HG03060 (cell line): ENCODE measurements at regions not wholly inside any gene's neighbourhood (a gene's known extent, or its start where the extent isn't known, plus 50 kb on each side); places are given as distances from the start of the nearest gene placed in this dataset.
"Not testable (repeated sequence)": the region's sequence is repeated elsewhere in the genome, so short reads cannot be mapped to it uniquely, and the experiment has no call there.

Source experiments
- ATAC-seq: cut with Tn5 transposase; IDR thresholded peaks from one replicate; pipeline ENCODE4 v1.9.1; 2021; ENCODE audit warnings: low read depth, moderate number of reproducible peaks; ENCODE audit not compliant: unreplicated experiment

DNA sequence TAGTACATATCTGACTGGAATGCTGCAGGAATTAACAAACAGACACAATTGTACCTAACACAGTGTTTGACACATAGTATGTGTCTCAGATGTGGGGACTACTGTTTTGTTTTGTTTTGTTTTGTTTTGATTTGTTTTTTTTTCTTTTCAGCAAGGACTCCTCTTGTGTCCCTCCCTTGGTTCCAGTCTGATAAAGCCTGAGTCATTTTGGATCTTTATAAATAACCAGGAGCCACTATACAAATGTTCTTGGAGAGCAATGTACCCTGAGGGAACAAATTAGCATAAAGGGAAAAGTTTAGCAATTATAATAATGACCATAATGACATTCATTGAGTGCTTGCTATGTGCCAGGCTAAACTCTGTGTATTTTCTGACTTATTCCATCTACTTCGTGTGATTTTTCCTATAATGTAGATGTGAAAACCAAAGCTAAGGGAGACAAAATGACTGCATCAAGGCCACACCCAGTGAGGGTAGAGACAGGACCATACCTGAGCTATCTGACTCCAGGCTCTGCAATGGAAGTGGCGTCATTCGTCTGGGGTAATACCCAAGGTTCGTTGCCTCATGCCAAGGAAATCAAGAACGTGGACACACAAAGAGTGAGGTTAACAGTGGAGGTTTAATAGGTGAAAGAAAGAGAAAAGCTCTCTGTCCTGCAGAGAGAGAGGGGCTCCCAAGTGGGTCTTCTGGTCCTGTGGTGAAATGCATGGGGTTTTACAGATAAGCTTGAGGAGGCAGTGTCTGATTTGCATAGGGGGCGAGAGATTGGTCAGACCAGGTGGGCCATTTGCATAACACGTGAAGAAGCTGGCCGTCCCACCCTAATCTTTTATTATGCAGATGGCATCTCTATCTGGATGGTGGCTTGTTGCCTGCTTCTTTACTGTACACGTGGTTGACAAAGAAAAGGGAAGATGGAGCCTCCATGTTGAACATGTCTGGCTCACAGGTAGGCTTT is 285.5 kb upstream of the SFSWAP start:
- no peak for ATAC-seq

DNA sequence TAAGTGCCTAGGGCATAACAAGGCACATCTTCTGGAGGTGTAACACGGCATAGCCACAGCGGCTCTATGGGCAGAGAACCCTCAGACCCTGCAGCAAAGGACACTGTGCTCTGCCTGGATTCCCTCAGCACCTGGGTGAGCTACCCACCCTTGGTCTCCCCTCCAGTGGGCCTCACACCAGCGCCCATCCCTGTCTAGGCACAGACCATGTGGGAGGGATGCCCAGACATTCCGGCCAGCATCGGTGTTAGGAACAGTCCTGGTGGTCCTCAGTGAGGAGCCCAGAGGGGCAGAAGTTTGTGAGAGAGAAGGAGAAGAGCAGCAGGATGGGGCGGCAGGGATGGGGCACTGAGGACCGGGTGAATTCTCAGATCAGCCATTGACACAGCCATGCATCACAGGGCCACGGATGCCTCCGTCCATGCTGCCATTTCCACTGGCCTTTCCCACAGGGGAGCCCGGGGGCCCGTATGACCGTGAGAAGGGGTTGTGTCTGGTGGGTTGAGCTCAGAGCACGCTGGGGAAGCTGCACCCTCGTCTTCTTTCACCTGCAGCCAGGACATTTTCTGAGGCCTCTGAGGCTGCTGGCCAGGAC is 282.7 kb upstream of the SFSWAP start:
- no peak for ATAC-seq

DNA sequence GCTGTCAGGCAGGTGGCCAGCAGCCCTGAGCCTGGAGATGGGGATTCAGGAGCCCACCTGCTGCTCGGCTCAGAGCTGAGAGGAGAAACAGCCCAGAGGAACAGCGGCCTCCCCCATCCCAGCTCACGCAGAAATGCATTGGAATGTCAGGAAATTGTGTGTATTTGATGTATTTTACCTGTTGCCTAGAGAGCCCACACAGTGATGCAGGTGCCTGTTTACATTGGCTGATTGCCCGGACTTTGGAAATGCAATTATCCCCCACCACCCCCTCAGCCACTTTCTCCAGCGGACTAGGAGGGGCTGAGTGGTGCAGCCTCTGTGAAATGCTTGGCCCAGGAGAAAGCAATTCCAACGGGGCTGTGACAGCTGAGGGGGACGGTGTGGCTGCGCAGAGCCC is 281.7 kb upstream of the SFSWAP start:
- ATAC-seq, result not testable (repeated sequence)

DNA sequence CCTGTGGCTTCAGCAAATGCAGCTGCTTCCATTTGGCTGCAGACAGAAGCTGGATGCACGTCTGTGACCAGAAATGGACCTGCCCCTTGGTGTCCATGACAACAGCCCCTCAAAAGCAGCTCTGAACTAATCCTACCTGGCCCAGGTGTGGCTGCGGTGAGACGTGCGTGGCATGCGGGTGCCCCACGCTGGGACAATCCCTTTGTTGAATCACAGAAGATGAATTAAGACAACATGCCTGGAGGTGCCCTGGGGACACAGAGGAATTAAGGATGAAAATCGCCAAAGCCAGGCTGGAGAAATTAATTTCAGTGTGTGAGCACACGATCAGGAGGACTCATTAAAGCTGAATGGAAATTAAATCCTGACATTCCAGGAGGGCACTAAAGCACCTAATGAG is 281.2 kb upstream of the SFSWAP start:
- ATAC-seq, result not testable (repeated sequence)

DNA sequence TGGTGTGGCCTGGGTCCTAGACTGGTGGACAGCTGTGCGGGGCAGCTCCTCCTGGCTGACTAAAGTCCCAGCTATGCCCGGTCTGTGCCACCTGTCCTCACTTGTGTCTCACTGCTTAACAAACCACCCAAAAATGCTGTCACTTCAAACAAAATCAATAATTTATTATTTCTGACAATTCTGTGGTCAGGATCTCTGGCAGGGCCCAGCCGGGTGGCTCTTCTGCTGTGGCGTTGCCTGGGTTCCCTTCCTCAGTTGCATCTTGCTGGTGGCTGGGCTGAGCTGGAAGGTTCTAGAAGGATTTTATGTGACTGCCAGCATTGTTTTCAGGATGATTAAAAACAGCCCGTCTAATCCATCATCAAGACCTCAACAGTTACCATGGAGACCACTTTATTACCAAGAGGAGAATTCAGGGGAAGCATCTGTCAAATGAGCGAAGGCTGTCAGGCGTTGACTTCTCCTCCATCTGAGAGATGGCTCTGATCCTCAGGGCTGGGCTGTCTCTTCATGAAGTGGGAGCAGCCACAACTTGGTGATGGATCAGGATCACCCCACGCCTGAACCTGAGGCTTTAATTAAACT is 280.6 kb upstream of the SFSWAP start:
- no peak for ATAC-seq

DNA sequence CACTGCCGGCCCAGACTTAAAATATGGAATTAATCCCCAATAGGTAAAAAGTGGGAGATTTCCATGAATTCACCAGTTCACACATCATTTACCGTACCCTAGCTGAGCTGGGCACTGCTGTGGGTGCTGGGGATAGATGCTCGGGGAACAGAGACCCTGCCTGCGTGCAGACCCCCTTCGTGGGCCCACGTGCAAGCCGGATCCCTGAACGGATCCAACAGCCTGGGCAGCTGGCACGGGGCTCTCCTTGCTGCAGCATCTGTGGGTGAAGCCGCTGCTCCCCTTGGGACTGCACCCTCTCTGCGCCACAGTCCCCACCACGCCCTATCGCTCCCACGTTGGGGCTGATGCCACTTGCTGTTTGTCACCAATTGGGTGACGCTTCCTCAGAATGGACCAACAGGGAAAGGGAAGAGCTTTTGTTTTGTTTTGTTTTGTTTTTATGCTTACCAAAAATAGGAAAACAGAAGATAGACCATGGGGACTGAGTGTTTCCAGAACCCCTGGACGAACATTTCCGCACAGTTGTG is 279.7 kb upstream of the SFSWAP start:
- not testable (repeated sequence) for ATAC-seq

DNA sequence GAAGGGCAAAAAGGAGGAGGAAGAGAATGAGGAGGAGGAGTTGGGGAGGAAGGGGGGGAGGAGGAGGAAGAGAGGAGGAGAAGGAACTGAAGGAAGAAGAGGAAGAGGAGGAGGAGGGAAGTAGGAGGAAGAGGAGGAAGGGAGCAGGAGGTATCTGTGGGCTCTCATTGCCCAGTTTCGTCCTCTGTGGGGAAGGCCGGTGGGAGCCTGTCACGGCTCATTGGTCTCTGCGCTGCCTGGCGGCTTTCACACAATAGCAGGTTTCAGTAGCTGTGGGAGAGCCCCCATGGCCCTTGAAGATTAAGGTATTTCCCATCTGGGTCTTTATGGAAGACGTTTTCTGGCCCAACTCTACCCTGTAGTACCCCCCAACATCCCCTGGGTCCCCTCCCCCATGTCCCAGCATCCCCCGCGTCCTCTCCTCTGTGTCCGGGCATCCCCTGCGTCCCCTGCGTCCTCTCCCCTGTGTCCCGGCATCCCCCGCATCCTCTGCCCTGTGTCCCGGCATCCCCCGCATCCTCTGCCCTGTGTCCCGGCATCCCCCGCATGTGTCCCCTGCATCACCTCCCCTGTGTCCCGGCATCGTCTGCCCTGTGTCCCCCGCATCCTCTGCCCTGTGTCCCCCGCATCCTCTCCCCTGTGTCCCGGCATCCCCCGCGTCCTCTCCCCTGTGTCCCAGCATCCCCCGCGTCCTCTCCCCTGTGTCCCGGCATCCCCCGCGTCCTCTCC is 278.2 kb upstream of the SFSWAP start:
- ATAC-seq, result no peak

DNA sequence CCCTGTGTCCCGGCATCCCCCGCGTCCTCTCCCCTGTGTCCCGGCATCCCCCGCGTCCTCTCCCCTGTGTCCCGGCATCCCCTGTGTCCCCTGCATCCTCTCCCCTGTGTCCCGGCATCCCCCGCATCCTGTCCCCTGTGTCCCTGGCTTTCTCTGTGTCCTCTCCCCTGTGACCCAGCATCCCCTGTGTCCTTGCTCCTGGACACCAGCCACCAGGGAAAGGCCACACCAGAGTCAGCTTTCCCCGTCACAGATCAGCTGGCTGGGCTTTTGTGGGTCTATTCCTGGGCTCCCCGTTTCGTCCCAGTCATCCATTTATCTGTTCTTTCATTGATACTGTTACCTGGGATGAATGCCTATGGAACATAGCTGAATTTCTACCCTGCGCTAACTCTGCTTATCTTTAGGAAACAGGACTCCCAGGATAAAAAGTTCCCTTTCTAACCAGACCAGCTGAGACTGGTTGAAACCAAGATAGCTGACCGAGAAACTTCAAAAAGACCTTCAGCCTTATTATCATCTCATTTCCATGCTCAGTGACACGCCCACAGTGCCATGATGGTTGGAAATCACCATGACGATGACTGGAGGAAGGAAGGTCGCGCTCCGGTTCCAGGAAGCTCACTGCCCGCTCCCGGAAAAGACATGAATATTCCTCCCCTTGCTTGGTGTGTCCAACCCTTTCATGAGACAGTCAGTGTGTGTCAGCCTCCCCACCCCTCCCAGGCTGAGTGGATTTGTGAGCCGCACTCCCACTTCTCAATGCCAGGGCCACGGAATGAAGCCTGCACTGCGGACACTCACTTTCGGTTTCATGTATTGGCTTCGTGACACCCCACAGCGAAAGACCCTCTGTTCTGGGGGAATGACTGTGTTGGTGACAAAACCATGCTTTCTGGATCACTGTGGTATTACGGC is 276.4 kb upstream of the SFSWAP start:
- ATAC-seq, result no peak

DNA sequence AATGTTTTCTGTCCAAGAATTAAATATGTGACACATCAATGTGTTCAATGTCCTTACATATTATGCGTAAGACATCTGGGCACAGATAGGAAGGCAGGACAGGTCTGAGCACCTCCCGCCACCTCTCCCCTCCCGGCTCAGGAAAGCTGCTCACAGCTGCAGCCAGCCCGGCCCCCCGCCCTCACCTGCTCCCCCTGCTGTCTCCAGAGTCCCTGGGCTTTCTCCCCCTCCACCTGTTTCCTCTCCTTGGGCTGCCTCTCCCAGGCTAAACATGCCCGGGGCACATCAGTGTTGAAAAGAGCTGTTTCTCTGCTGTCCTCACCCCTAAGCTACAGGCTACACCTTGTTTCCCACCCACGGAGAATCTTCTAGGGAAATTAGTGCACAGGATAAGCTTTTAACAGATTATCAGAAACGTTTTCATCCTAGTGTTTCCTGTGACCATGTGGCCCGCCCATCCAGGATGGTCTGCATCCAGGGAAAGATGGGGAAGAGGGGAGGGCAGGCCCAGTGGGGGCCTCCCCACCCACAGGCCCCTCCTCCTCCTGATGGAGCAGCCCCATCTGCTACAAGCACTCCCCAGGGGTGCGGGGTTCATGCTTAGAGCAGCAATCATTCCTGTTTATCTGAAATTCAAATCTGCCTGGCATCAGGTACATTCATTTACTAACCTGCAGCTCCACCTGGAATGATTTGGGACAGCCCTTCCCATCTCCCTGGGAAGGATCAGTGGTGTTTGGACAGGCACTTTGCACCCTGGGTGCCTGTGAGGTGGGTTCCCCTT is 273.8 kb upstream of the SFSWAP start:
- no peak for ATAC-seq

DNA sequence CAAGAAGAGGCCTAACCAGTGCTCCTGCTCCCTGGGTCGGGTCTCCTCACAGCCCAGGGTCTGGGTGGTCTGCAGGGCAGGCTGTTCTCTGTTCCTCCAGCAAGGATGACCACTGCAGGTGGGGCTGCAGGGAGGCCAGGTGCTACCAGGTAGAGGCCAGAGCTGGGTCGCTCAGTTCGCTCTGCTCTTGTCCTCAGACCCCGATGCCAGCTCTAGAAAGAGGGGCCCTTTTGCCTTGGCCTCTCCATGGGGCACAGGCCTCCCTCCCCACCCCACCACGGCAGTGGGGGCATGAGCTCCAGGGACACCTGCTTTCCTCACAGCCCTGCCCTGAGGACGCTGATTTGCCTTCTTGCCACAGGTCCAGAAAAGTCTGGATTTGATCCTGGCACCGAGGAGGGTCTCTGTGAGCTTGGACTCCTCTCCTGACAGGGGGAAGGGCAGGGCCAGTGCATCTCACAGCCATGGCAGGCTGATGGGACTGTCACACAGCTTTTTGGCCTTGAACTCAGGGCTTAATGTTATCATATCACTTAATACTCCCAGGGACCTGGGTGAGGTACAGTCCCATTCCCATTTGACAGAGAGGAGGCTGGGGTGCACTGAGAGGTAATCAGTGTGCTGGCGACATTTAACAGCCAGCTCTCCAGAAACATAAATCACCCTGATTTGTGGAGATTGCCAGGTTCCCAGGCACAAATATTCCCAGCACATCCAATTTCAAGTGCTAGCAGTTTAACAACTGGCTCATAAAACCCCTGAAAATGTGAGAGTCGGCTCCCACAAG is 273.0 kb upstream of the SFSWAP start:
- ATAC-seq, result no peak

DNA sequence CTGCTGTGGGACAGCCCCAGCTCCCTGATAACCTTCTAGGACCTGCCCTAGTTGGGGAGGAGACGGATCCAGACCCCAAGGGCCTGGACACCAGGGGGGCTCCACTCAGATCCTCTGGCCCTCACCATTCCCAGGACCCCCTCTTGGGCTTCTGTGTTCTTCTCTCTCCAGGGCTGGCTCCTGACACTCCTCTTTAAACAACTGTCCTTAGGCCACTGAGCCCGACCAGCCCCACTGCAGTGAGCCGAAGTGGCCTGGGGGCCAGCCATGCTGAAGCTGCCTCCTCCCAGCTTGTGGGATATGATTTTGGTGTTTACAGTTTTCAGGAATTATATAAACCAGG is 272.4 kb upstream of the SFSWAP start:
- not testable (repeated sequence) for ATAC-seq

DNA sequence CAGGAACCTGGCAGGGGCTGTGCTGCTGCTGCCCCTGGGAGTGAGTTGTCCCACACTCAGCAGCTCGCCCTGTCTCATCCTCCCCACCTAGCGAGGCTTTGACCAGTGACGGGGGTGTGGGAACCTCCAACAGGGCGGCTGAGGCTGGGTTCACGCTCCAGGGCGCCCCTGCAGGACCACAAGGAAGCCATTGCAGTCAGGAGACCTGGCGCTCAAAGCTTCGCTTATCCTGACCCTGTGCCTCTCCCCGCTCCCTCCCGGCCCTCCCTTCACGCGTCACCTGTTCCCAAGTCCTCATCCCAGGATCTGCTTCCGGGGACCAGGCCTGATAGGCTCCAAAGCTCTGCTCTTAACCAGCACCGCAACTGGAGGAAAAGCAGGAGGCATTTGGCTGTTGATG is 272.0 kb upstream of the SFSWAP start:
- no peak for ATAC-seq

DNA sequence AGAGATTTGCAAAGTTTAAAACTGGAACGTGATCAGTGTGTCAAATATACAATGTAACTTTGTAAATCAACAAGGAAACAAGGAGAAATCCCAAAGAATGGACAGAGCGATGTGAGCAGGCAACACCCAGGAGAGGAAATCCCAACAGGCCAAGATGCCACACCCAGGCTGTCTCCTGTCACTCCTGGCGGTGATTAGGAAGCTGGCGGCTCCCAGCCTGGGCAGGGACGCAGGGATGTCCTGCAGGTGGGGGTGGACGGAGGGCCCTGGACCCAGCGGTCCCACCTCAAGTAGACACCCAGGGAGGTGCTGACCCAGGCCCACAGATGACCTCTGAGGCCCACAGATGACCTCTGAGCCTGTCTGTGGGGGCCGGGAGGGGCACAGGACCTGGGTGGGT is 271.1 kb upstream of the SFSWAP start:
- ATAC-seq, result not testable (repeated sequence)

DNA sequence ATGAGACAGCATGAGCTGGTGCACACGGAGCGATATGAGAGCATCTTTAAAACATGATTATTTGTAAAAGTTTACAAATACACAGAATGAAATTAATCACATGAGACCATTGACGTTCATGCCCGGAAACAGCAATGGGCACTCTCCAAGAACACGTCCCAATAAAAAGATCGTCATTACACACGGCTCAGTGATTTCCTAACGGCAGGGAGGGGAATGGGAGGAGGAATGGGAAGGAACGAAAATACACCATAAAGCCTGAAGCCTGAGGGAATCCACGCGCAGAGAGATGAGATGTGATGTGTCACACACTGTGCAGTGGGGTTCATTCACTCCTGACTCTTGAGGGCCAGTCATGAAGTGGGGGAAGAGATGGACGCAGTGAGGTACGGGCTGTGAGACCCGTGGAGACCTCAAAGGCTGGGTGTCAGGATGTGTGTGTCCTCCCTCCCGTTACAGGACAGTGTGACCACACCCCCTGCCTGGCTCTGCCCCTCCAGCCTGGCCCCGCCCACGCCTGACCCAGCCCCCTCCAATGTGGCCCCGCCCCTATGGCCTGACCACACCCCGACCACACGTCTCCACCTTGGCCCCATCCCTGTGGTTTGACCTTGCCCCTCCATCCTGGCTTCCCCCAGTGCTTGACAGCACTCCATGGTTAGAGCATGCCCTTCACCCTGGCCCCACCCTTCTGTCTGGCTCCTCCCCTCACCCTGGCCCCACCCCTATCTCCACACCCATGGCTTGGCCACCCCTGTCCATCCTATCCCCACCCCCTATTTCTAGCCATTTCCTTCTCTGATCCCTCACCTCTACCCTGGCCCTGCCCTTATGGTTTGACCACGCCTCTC is 270.5 kb upstream of the SFSWAP start:
- ATAC-seq, result not testable (repeated sequence)

DNA sequence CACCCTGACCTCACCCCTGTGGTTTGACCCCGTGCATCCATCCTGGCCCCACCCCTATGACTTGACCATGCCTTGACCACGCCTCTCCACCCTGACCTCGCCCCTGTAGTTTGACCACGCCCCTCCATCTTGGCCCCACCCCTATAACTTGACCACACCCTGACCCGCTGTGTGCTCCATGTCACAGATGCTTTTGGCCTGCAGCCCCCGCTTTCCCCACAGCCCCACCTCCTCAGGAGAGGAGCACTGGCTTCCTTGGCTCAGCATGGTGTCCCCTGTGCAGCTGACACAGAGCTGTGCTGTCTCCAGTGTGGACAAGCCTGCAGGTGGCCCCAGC is 269.9 kb upstream of the SFSWAP start:
- ATAC-seq, result no peak

DNA sequence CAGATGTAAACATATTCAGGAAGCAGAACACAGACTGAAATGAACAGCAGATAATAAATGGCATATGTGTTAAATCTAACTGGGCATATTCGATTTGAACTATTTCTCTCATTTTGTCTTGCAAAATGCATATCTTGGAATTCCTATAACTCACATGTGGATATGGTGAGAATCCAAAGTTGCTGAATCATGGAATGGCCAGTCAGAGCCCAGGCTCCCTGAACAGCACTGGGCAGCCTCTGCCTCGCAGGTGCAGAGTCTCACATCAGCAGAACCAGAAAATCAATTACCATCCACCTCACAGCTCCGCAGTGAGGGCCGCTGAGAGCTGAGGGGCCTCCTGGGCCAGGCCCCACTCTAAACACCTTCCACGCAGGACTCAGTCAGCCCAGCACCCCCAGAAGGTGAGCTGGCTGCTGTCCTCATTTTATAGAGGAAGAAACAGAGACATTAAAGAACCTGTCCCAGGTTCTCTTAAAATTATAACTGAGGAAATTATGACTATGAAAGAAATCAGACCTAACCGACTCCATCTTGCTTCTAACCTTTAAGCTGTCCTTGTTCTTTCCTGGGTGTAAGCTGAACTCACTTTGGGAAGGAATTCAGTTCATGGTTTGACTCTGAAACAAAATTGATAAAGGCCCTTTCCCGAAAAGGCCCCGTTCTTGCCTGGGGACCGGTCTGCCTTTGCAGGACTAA is 269.1 kb upstream of the SFSWAP start:
- ATAC-seq, result no peak
